SK-N-SH treated with all-trans-retinoic acid at 6 μM for 48 hours (cell line): ENCODE measurements at regions not wholly inside any gene's neighbourhood (a gene's known extent, or its start where the extent isn't known, plus 50 kb on each side); places are given as distances from the start of the nearest gene placed in this dataset.

Source experiments
- ARNTL ChIP-seq: fragments of 450-650 bp; formaldehyde crosslinking; IDR thresholded peaks from 2 replicates; pipeline ENCODE4 v1.5.0; 2020; ENCODE audit warnings: low read depth, mild to moderate bottlenecking, moderate library complexity, borderline replicate concordance
- CREB5 ChIP-seq: fragments of 250-450 bp; sonication (Bioruptor Pico); IDR thresholded peaks from 2 replicates; pipeline ENCODE4 v1.5.1; 2020; ENCODE audit warnings: low read depth, mild to moderate bottlenecking, moderate library complexity
- PPARA ChIP-seq: fragments of 250-450 bp; sonication (Bioruptor Pico); IDR thresholded peaks from 2 replicates; pipeline ENCODE4 v1.5.0; 2020; ENCODE audit warnings: mild to moderate bottlenecking, borderline replicate concordance
- RARB ChIP-seq: fragments of 250-450 bp; sonication (Bioruptor Pico); IDR thresholded peaks from 2 replicates; pipeline ENCODE4 v1.8.0; 2021; ENCODE audit warnings: mild to moderate bottlenecking, moderate library complexity
- TOX ChIP-seq: fragments of 250-450 bp; sonication (Bioruptor Pico); IDR thresholded peaks from 2 replicates; pipeline ENCODE4 v1.8.0; 2021; ENCODE audit warnings: mild to moderate bottlenecking, moderate library complexity, borderline replicate concordance
- ZC3H10 ChIP-seq: fragments of 250-450 bp; sonication (Bioruptor Pico); IDR thresholded peaks from 2 replicates; pipeline ENCODE4 v1.5.1; 2021; ENCODE audit warnings: mild to moderate bottlenecking, moderate library complexity
- ZFP30 ChIP-seq: fragments of 450-650 bp; formaldehyde crosslinking; IDR thresholded peaks from 2 replicates; pipeline ENCODE4 v1.5.0; 2022; ENCODE audit warnings: mild to moderate bottlenecking, moderate library complexity
- ZNF565 ChIP-seq: fragments of 450-650 bp; formaldehyde crosslinking; conservative IDR thresholded peaks from 2 replicates; pipeline ENCODE4 v1.5.0; 2020; ENCODE audit warnings: low read depth, mild to moderate bottlenecking, moderate library complexity
- ZNF70 ChIP-seq: fragments of 450-650 bp; formaldehyde crosslinking; IDR thresholded peaks from 2 replicates; pipeline ENCODE4 v1.5.0; 2020; ENCODE audit warnings: mild to moderate bottlenecking, moderate library complexity
- ZNF8 ChIP-seq: fragments of 450-650 bp; formaldehyde crosslinking; IDR thresholded peaks from 2 replicates; pipeline ENCODE4 v1.5.0; 2020; ENCODE audit warnings: mild to moderate bottlenecking, moderate library complexity
- TF ChIP-seq, protein P1 (sequence below): fragments of 250-450 bp; sonication (Bioruptor Pico); IDR thresholded peaks from 2 replicates; pipeline ENCODE4 v1.8.0; 2020; ENCODE audit warnings: mild to moderate bottlenecking, moderate library complexity, borderline replicate concordance
- TF ChIP-seq, protein P2 (sequence below): fragments of 250-450 bp; sonication (Bioruptor Pico); IDR thresholded peaks from 2 replicates; pipeline ENCODE4 v1.5.1; 2021; ENCODE audit warnings: mild to moderate bottlenecking, moderate library complexity

DNA sequence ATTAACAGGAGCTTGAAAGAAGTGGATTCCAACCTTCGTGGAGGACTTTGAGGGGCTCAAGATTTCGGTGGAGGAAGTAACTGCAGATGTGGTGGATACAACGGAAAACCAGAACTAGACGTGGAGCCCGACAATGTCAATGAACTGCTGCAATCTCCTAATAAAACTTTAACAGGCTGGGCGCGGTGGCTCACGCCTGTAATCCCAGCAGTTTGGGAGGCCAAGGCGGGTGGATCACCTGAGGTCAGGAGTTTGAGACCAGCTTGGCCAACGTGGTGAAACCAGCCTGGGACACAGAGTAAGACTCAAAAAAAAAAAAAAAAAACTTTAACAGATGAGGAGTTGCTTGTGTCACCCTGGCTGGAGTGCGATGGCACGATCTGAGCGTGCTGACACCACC is 477.8 kb upstream of the MKI67 start:
- TF ChIP-seq ZNF70 (no peak), ARNTL (CRISPR knock-in tag) (no peak), ZFP30 (no peak), ZNF8 (CRISPR knock-in tag) (no peak), TOX (CRISPR knock-in tag) (no peak), PPARA (CRISPR knock-in tag) (no peak), CREB5 (CRISPR knock-in tag) (no peak), ZC3H10 (CRISPR knock-in tag) (no peak), RARB (CRISPR knock-in tag) (no peak), ZNF565 (CRISPR knock-in tag) (no peak)
- TF ChIP-seq, protein P1, sequence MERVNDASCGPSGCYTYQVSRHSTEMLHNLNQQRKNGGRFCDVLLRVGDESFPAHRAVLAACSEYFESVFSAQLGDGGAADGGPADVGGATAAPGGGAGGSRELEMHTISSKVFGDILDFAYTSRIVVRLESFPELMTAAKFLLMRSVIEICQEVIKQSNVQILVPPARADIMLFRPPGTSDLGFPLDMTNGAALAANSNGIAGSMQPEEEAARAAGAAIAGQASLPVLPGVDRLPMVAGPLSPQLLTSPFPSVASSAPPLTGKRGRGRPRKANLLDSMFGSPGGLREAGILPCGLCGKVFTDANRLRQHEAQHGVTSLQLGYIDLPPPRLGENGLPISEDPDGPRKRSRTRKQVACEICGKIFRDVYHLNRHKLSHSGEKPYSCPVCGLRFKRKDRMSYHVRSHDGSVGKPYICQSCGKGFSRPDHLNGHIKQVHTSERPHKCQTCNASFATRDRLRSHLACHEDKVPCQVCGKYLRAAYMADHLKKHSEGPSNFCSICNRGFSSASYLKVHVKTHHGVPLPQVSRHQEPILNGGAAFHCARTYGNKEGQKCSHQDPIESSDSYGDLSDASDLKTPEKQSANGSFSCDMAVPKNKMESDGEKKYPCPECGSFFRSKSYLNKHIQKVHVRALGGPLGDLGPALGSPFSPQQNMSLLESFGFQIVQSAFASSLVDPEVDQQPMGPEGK (CRISPR knock-in tag), result no peak
- TF ChIP-seq, protein P2, sequence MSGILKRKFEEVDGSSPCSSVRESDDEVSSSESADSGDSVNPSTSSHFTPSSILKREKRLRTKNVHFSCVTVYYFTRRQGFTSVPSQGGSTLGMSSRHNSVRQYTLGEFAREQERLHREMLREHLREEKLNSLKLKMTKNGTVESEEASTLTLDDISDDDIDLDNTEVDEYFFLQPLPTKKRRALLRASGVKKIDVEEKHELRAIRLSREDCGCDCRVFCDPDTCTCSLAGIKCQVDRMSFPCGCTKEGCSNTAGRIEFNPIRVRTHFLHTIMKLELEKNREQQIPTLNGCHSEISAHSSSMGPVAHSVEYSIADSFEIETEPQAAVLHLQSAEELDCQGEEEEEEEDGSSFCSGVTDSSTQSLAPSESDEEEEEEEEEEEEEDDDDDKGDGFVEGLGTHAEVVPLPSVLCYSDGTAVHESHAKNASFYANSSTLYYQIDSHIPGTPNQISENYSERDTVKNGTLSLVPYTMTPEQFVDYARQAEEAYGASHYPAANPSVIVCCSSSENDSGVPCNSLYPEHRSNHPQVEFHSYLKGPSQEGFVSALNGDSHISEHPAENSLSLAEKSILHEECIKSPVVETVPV (CRISPR knock-in tag), result no peak
